ENCODE measurements at regions not wholly inside any gene's neighbourhood (a gene's known extent, or its start where the extent isn't known, plus 50 kb on each side); places are given as distances from the start of the nearest gene placed in this dataset.
A peak's percentile ranks its signal among the peaks of the same experiment; 100 is the strongest.

GRCh38 chr2:185240796-185241195, 497.8 kb upstream of the FSIP2 start:
- no peak for TF ChIP-seq TEAD4 (IDR thresholded peaks at IDR 0.05)
- TF ChIP-seq REST (IDR thresholded peaks at IDR 0.05; ENCODE audit: low read depth) = no peak
- no peak for TF ChIP-seq ZBTB7A (IDR thresholded peaks at IDR 0.05; ENCODE audit: low read depth)
- TF ChIP-seq TAF1 (IDR thresholded peaks at IDR 0.05; ENCODE audit: low read depth) = no peak
- no peak for TF ChIP-seq YY1 (IDR thresholded peaks at IDR 0.05; ENCODE audit: low read depth)
- TF ChIP-seq FOXM1 (IDR thresholded peaks at IDR 0.05; ENCODE audit: borderline replicate concordance, low read depth) = no peak
- TF ChIP-seq EP300 (IDR thresholded peaks at IDR 0.05; ENCODE audit: borderline replicate concordance) = no peak
- TF ChIP-seq, protein P1, sequence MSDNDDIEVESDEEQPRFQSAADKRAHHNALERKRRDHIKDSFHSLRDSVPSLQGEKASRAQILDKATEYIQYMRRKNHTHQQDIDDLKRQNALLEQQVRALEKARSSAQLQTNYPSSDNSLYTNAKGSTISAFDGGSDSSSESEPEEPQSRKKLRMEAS (IDR thresholded peaks at IDR 0.05) = no peak
- no peak for TF ChIP-seq EGR1 (IDR thresholded peaks at IDR 0.05)
- no peak for TF ChIP-seq NFIC (IDR thresholded peaks at IDR 0.05)
- no peak for TF ChIP-seq RAD21 (IDR thresholded peaks at IDR 0.05; ENCODE audit: low read depth)
- TF ChIP-seq CEBPB (IDR thresholded peaks at IDR 0.05) = no peak
- no peak for TF ChIP-seq USF1 (IDR thresholded peaks at IDR 0.05)
- no peak for TF ChIP-seq TCF12 (IDR thresholded peaks at IDR 0.05; ENCODE audit: low read depth)

DNA sequence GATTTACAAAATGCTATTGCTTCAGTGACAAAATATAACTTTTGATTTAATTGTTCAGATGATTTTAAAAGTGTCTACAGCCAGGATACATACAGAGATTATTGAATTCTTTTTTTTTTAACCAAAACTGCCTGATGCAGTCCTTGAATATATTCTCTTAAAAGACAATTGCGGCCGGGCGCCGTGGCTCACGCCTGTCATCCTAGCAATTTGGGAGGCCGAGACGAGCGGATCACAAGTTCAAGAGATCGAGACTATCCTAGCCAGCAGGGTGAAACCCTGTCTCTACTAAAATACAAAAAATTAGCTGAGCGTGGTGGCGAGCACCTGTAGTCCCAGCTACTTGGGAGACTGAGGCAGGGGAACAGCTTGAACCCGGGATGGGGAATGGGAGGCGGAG, 497.0 kb upstream of the FSIP2 start:
- no peak for TF ChIP-seq EP300 (IDR thresholded peaks at IDR 0.05; ENCODE audit: borderline replicate concordance)
- TF ChIP-seq ZBTB7A (IDR thresholded peaks at IDR 0.05; ENCODE audit: low read depth) = no peak
- no peak for TF ChIP-seq EGR1 (IDR thresholded peaks at IDR 0.05)
- TF ChIP-seq TAF1 (IDR thresholded peaks at IDR 0.05; ENCODE audit: low read depth) = no peak
- TF ChIP-seq TCF12 (IDR thresholded peaks at IDR 0.05; ENCODE audit: low read depth) = no peak
- TF ChIP-seq USF1 (IDR thresholded peaks at IDR 0.05) = no peak
- TF ChIP-seq TEAD4 (IDR thresholded peaks at IDR 0.05) = no peak
- no peak for TF ChIP-seq RAD21 (IDR thresholded peaks at IDR 0.05; ENCODE audit: low read depth)
- no peak for TF ChIP-seq YY1 (IDR thresholded peaks at IDR 0.05; ENCODE audit: low read depth)
- TF ChIP-seq REST (IDR thresholded peaks at IDR 0.05; ENCODE audit: low read depth) = no peak
- no peak for TF ChIP-seq NFIC (IDR thresholded peaks at IDR 0.05)
- TF ChIP-seq CEBPB (IDR thresholded peaks at IDR 0.05) = no peak
- no peak for TF ChIP-seq FOXM1 (IDR thresholded peaks at IDR 0.05; ENCODE audit: borderline replicate concordance, low read depth)
- TF ChIP-seq, protein P1 (IDR thresholded peaks at IDR 0.05) = no peak
- no peak for TF ChIP-seq CREB1 (IDR thresholded peaks at IDR 0.05; ENCODE audit: low read depth)

DNA sequence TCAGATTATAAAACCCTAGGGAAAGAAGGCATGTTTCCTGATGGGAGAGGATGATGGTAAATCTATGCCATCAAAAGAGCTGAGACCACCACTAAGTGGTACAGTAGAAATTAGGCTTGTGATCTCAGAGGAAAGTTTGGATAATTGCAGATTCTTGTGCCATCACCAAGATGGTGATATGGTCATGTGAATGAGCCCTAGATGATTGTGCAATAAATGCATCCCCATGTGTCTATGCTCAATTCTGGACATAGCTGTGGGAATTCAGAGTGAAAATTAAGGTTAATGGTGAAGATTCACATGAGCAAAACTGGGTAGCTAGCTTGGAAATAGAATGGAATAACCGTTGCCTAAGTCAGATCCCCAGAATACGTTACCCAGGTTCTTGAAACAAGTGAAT, 496.1 kb upstream of the FSIP2 start:
- TF ChIP-seq USF1 (IDR thresholded peaks at IDR 0.05) (no peak), EP300 (IDR thresholded peaks at IDR 0.05; ENCODE audit: borderline replicate concordance) (no peak), TCF12 (IDR thresholded peaks at IDR 0.05; ENCODE audit: low read depth) (no peak), REST (IDR thresholded peaks at IDR 0.05; ENCODE audit: low read depth) (no peak), TEAD4 (IDR thresholded peaks at IDR 0.05) (no peak), RAD21 (IDR thresholded peaks at IDR 0.05; ENCODE audit: low read depth) (no peak), CEBPB (IDR thresholded peaks at IDR 0.05) (peak; percentile 28; the same call in 1 of the 2 replicates)

DNA sequence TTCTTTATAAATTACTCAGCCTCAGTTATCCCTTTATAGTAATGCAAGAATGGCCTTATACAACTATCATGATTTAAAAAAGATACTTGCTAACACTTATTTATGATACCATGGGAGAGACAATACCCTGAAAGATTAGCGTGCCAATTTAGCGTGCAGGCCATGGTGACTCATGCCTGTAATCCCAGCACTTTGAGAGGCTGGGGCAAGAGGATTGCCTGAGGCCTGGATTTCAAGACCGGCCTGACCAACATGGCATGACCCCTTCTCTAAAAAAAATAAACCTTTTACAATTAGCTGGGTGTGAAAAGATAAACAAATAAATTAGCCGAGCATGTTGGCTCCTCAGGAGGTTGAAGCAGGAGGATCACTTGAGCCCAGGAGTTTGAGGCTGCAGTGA, 493.4 kb upstream of the FSIP2 start:
- TF ChIP-seq REST (IDR thresholded peaks at IDR 0.05; ENCODE audit: low read depth) (no peak), NFIC (IDR thresholded peaks at IDR 0.05) (no peak), TAF1 (IDR thresholded peaks at IDR 0.05; ENCODE audit: low read depth) (no peak)
- TF ChIP-seq, protein P1 (IDR thresholded peaks at IDR 0.05) = no peak

Data from Ishikawa (cell line).